ENCODE measurements at regions not wholly inside any gene's neighbourhood (a gene's known extent, or its start where the extent isn't known, plus 50 kb on each side); places are given as distances from the start of the nearest gene placed in this dataset.

DNA sequence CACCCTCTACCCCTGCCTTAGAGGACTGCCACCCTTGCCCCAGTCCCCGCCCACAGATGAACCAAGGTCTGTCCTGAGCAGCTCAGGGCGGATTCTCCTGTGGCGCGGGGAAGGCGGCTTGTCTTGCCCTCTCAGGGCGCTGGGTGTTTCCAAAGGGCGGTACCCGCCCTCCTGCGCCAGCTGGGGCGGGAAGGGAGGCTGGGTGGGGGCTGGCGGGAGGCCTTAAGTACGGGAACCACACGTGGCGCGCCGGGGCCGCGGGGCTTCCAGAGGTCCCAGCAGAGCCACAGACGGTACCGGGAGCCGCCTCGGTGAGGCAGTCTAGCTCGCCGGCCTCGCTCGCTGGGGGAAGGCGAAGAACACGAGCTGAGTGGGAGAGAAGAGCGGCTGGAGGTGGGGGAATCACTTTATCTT is 361.1 kb downstream of the MID1IP1 start:
- POLR2A ChIA-PET, result no interaction called here
- peak overlapping the region; percentile 25 for H3K4me3 Mint-ChIP-seq
- H3K36me3 Mint-ChIP-seq, result no peaks in the 10 kb centered on the region
- ATAC-seq (ENCODE audit: low read depth), result no peak
- peaks cover 2% of the 10 kb centered on the region for H3K4me1 Mint-ChIP-seq
- peaks cover 9% of the 10 kb centered on the region for H3K27me3 Mint-ChIP-seq
- peak; percentile 29 for DNase-seq
- no peak overlapping the region for H3K27ac Mint-ChIP-seq
- H3K9me3 Mint-ChIP-seq, result no peaks in the 10 kb centered on the region

DNA sequence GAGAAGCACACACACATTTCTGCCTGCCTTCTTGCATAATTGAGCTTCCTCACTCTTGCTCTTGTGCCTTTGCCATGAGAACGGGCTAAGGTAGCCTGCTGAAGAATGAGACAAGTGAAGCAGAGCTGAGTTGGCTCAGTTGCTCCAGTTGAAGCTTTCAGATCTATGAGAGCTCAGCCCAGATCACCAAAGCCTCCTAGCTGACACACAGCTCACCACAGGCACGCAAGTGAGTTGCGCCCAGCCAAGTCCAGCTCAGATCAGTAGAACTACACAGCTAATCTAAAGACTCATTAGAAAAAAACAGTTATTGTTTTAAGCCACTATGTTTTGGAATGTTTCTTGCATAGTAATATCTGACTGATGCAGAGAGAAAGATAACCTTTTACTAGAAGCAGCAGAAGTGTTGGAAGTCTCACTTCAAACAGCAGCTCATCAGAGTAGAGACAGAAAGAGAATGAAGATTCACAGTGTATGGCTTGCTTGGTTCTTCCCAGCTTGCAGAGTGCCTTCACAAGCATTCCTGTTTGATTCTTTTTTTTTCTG is 362.4 kb downstream of the MID1IP1 start:
- no peak for DNase-seq
- no peak overlapping the region for H3K4me3 Mint-ChIP-seq

DNA sequence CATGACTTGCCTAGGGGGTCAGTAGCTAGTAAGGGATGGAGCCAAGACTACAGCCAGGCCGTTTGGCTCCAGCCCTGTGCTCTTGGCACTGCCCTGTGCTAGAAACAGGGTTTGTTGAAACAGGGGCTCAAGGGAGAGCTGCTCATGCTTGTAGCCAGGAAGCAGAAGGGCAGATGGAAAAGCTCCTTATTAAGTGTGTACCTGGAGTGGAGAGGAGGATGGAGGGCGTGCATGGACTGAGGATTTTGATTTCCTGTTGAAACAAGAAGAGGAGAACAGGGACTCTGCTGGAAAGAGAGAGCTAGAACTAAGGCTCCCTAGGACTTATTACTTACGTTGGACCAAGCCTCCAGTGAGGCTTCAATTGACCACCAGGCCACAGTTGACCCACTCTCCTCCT is 363.0 kb downstream of the MID1IP1 start:
- Mint-ChIP-seq H3K27ac (no peak overlapping the region), H3K4me3 (no peak overlapping the region), H3K27me3 (peaks cover 9% of the 10 kb centered on the region), H3K9me3 (no peaks in the 10 kb centered on the region), H3K4me1 (peaks cover 7% of the 10 kb centered on the region), H3K36me3 (no peaks in the 10 kb centered on the region)
- DNase-seq, result no peak
- POLR2A ChIA-PET, result no interaction called here
- no peak for ATAC-seq (ENCODE audit: low read depth)

More for the DNA sequence above, 362.4 kb downstream of the MID1IP1 start:
- Mint-ChIP-seq H3K4me1 (peaks cover 7% of the 10 kb centered on the region), H3K9me3 (no peaks in the 10 kb centered on the region), H3K36me3 (no peaks in the 10 kb centered on the region), H3K27ac (no peak overlapping the region), H3K27me3 (peaks cover 9% of the 10 kb centered on the region)
- ATAC-seq (ENCODE audit: low read depth), result no peak
- POLR2A ChIA-PET, result no interaction called here

DNA sequence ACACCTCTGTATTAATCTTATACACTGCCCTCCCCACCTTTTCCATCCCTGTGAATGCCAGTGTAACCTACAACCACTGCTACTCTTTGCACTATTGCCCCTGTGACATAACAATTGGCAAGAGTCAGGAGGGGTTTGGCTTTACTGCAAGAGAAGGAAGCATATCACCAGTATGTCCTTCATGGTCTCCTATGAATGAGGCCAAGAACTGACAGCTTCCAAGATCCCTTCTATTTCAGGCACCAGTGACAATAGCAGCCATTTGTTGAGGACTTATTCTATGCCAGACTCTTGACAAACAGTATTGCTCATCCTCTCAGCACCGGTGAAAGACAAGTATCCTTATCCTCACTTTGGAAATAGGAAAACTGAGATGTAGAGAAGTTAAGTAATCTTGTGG is 363.9 kb downstream of the MID1IP1 start:
- peaks cover 9% of the 10 kb centered on the region for H3K27me3 Mint-ChIP-seq
- no peak for ATAC-seq (ENCODE audit: low read depth)
- POLR2A ChIA-PET, result no interaction called here
- H3K27ac Mint-ChIP-seq, result no peak overlapping the region
- H3K9me3 Mint-ChIP-seq, result no peaks in the 10 kb centered on the region
- no peak for DNase-seq
- H3K4me1 Mint-ChIP-seq, result peaks cover 7% of the 10 kb centered on the region
- no peak overlapping the region for H3K4me3 Mint-ChIP-seq
- H3K36me3 Mint-ChIP-seq, result no peaks in the 10 kb centered on the region

DNA sequence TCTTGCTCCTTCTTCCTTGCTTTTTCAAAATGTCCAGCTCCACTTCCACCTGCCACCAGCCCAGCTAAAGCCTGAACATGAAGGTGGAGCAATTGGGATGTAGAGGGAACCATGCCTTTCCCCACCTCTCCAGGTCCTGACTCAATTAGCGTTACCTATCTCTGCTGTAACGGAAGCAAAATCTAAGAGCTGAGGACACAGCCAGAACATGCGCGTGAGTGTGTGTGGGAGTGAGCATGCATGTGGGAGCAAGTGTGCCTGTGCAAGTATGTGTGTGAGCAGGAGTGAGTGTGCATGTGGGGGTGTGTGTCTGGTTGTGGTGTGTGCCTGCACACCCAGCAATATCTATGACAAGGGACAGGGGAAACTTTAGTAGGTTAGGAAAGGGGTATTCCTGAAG is 364.5 kb downstream of the MID1IP1 start:
- Mint-ChIP-seq H3K4me3 (no peak overlapping the region), H3K36me3 (no peaks in the 10 kb centered on the region), H3K4me1 (peaks cover 7% of the 10 kb centered on the region), H3K9me3 (no peaks in the 10 kb centered on the region), H3K27me3 (peaks cover 9% of the 10 kb centered on the region), H3K27ac (no peak overlapping the region)
- ATAC-seq (ENCODE audit: low read depth) (no peak), DNase-seq (no peak)
- POLR2A ChIA-PET, result no interaction called here

DNA sequence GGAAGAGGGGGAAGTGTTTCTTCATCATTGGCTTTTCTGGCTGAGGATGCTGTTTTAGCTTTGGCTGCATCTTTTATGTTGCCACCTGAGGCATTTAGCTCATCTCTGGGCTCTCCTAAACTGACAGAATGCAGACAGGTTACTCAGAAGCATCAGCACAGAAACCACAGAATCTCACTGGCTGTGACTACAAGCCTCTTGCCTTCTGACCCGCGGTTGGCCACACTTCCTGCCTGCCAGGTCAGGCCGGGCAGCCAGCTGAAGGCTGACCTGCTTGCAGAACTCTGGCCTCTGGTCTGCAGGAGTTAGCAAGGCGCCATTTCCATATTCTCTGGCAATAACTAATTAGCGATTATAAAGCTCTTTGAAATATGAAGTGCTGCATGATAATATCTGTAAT is 366.5 kb downstream of the MID1IP1 start:
- H3K36me3 Mint-ChIP-seq, result no peaks in the 10 kb centered on the region
- H3K4me3 Mint-ChIP-seq, result no peak overlapping the region
- POLR2A ChIA-PET, result no interaction called here
- DNase-seq (no peak), ATAC-seq (ENCODE audit: low read depth) (no peak)
- H3K4me1 Mint-ChIP-seq, result peaks cover 7% of the 10 kb centered on the region
- no peak overlapping the region for H3K27ac Mint-ChIP-seq
- peaks cover 4% of the 10 kb centered on the region for H3K27me3 Mint-ChIP-seq
- no peaks in the 10 kb centered on the region for H3K9me3 Mint-ChIP-seq

DNA sequence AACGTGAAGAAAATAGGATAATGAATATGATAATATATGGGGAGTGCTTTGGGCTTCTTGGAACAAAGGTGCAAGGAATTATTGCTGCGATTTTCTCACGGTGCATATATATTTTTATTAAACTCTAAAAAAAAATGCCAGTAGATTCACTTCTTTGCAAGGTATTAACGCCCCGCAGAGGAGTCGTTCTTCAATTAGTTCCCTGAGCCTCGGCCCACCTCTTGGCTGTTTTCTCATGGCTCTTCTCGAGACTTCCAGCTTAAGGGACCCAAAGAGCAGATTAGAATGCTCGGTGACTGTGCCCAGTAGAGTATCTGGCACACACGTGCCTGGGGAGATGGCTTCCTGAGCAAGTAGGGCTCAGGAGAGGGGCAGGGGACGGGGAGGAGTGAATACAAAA is 367.4 kb downstream of the MID1IP1 start:
- no peak overlapping the region for H3K27ac Mint-ChIP-seq
- ATAC-seq (ENCODE audit: low read depth) (no peak), DNase-seq (no peak)
- H3K9me3 Mint-ChIP-seq, result no peaks in the 10 kb centered on the region
- no peaks in the 10 kb centered on the region for H3K36me3 Mint-ChIP-seq
- no peaks in the 10 kb centered on the region for H3K27me3 Mint-ChIP-seq
- H3K4me3 Mint-ChIP-seq, result no peak overlapping the region
- POLR2A ChIA-PET, result no interaction called here
- peaks cover 6% of the 10 kb centered on the region for H3K4me1 Mint-ChIP-seq

DNA sequence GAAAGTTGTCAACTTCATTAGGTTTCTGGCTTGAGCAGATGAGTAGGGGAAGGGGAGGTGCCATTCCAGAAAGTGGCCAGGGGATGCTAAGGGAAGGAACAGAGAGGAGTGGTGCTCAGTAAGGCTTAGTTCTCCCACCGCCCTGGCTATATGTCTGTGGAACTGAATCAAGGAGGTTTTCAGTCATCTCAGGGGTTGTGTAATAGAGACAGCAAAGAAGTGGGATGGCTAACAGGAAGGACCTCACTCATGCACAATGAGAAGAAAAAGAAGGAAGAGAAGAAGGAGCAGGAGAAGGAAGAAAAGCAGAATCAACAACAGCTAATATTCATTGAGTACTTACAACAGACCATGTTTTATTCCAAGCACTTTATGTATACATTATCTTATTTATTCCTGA is 368.7 kb downstream of the MID1IP1 start:
- peaks cover 8% of the 10 kb centered on the region for H3K4me1 Mint-ChIP-seq
- H3K36me3 Mint-ChIP-seq, result no peaks in the 10 kb centered on the region
- H3K27ac Mint-ChIP-seq, result no peak overlapping the region
- no peak for DNase-seq
- POLR2A ChIA-PET, result no interaction called here
- no peak overlapping the region for H3K4me3 Mint-ChIP-seq
- no peaks in the 10 kb centered on the region for H3K9me3 Mint-ChIP-seq
- no peak for ATAC-seq (ENCODE audit: low read depth)
- H3K27me3 Mint-ChIP-seq, result no peaks in the 10 kb centered on the region

DNA sequence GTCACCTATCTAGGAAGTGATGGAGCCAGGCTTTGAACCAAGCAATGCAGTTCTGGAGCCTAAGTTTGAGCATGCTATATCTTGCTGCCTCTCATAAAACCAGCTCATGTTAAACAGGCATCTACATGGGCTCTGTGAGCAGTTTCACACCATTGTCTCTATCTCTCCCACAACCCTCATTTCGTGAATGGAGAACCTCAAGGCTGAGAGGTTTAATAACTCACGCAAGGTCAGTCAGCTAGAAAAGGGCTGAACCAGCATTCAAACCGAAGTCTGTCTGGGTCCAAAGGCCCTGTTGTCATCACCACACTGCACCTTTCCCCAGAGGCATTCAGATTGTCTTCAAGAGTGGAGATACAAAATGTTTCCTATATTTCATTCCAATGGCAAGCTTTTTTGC is 369.2 kb downstream of the MID1IP1 start:
- Mint-ChIP-seq H3K36me3 (no peaks in the 10 kb centered on the region), H3K27ac (no peak overlapping the region), H3K4me3 (no peak overlapping the region), H3K9me3 (no peaks in the 10 kb centered on the region), H3K4me1 (peaks cover 8% of the 10 kb centered on the region), H3K27me3 (no peaks in the 10 kb centered on the region)
- no peak for DNase-seq
- ATAC-seq (ENCODE audit: low read depth), result no peak
- POLR2A ChIA-PET, result no interaction called here

DNA sequence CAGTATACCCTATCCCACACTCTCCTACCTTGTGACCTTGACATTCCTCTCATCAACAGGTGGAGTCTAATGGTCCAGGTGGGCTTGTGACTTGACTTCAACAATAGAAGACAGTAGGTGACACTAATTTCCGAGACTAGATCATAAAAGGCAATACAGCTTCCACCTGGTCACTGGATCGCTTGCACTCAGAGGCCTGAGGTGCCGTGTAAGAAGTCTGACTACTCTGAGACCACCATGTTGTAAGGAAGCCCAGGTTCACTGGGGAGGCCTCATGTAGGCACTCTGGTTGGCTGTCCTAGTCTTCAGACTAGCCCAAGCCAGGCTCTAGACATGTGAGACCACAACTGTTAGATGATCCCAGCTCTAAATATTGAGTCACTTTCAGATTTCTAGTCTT is 370.4 kb downstream of the MID1IP1 start:
- no peak for DNase-seq
- Mint-ChIP-seq H3K36me3 (no peaks in the 10 kb centered on the region), H3K27me3 (no peaks in the 10 kb centered on the region), H3K4me3 (no peak overlapping the region), H3K27ac (no peak overlapping the region), H3K4me1 (peaks cover 10% of the 10 kb centered on the region), H3K9me3 (no peaks in the 10 kb centered on the region)
- POLR2A ChIA-PET, result no interaction called here
- no peak for ATAC-seq (ENCODE audit: low read depth)

DNA sequence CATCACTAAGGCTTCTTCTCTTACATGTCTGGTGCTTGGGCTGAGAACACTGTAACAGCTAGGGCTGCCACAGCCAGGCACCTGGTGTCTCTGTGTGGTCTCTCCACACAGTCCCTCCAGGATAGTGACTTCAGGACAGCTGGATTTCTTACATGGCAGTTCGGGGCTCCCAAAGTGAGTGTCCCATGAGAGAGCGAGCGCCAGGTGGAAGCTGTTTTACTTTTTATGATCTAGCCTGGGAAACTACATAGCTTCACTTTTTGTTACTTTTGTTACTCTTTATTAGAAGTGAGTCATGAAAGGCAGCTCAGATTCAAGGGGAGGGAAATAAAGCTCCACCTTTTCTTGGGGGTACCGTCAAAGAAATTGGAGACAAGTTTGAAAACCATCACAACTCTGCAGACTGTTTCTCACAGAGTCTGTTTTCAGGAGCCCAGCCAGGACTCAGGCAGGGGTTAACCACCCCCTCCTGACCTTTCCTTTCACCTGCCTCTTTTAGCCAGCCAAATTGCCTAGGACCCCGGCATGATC is 373.0 kb downstream of the MID1IP1 start:
- H3K27me3 Mint-ChIP-seq, result no peaks in the 10 kb centered on the region
- H3K4me1 Mint-ChIP-seq, result peaks cover 6% of the 10 kb centered on the region
- DNase-seq (no peak), ATAC-seq (ENCODE audit: low read depth) (no peak)
- peak overlapping the region; percentile 58 for H3K4me3 Mint-ChIP-seq
- peak overlapping the region; percentile 83 for H3K27ac Mint-ChIP-seq
- no peaks in the 10 kb centered on the region for H3K9me3 Mint-ChIP-seq
- POLR2A ChIA-PET, result interaction anchor here (0.7 to 1.9 kb wide), 2 partner anchors 21 to 371 kb away, joined by 3 to 6 read pairs; no protein-coding TSS in a partner anchor
- H3K36me3 Mint-ChIP-seq, result no peaks in the 10 kb centered on the region

DNA sequence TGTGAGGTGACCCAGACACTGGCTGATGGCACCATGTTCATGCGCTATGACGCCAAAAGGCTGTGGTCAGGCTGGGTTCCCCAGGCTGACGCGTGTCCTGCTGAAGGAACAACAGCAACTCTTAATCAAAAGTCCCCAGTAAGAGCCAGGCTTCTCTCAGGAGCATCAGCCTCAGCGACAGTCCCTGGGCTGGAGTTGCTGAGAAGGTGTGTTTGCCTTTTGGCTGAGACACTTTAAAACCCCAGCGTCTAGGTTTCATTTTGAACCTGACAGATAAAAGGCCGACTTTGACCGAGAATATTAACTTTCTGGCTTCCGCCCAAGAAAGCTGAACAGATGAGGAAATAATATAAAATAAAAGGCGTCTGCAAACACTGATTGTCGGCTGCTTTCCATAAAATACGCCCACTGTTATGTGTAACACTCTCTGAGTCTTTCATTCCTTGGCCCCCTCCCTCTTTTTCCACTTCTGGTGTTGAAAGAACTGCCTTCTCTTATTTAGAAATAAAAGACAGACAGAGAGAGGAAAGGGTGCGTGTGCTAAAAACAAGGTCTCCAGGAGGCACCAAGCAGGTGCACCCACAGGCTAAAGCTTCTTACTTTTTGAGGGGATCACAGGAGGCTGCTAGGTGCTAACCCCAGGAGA is 373.6 kb downstream of the MID1IP1 start:
- H3K9me3 Mint-ChIP-seq, result no peaks in the 10 kb centered on the region
- H3K27me3 Mint-ChIP-seq, result no peaks in the 10 kb centered on the region
- H3K36me3 Mint-ChIP-seq, result no peaks in the 10 kb centered on the region
- peak; percentile 40 for DNase-seq
- POLR2A ChIA-PET, result interaction anchor here (1.9 kb wide), 1 partner anchor 20 kb away, joined by 6 read pairs; no protein-coding TSS in a partner anchor
- peak overlapping the region; percentile 83 for H3K27ac Mint-ChIP-seq
- peaks cover 6% of the 10 kb centered on the region for H3K4me1 Mint-ChIP-seq
- ATAC-seq (ENCODE audit: low read depth), result peak; percentile 75
- peak overlapping the region; percentile 58 for H3K4me3 Mint-ChIP-seq

DNA sequence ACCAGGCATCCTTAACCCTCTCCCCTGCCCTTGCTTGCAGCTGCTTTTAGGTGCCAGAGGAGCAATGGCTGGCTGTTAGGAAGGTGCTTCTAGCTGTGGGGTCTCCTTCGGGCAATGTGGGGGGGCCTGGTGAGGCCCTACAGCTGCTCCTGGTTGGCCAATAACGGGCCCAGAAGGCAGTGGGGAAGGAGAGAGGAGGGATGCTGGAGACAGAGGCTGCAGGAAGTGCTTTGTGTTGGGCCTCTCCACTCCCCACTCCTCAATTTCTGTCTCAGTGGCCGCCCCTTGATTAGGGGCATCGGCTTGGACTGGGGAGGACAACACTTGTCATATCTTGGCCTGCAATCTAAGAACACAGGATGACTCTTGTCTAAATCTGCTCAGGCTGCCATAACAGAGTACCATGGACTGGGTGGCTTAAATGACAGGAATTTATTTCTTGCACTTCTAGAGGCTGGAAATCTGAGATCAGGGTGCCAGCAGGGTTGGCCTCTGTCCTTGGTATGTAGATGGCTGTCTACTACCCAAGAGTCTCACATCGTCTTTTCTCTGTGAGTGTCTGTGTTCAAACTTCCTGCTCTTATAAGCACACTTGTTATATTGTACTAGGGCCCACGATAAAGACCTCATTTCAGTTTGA is 374.3 kb downstream of the MID1IP1 start:
- ATAC-seq (ENCODE audit: low read depth), result peak; percentile 22
- Mint-ChIP-seq H3K9me3 (no peaks in the 10 kb centered on the region), H3K4me3 (peak overlapping the region; percentile 58), H3K36me3 (no peaks in the 10 kb centered on the region), H3K4me1 (peaks cover 6% of the 10 kb centered on the region), H3K27ac (peak overlapping the region; percentile 83), H3K27me3 (no peaks in the 10 kb centered on the region)
- POLR2A ChIA-PET, result interaction anchor here (1.9 kb wide), 1 partner anchor 20 kb away, joined by 6 read pairs; no protein-coding TSS in a partner anchor
- no peak for DNase-seq

DNA sequence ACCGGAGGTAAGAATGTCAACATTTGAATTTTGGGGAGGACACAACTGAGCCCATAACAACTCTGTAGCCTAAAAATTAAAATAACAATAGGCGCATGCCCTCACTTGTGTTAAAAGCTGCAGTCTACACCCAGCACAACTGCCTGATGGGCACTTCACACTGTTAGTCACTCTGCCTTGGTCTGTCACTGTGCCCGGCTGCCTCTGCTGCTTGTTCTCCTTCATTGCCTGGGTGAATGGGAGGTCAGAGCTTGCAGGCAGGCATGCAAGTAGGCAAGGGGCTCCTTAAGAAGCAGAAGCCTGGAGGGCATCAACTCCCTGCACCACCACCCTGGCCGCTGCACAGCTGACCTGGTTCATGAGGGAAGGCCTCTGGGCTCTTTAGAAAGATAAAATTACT is 374.8 kb downstream of the MID1IP1 start:
- no peaks in the 10 kb centered on the region for H3K9me3 Mint-ChIP-seq
- ATAC-seq (ENCODE audit: low read depth) (no peak), DNase-seq (no peak)
- H3K4me1 Mint-ChIP-seq, result peaks cover 6% of the 10 kb centered on the region
- H3K36me3 Mint-ChIP-seq, result no peaks in the 10 kb centered on the region
- H3K4me3 Mint-ChIP-seq, result no peak overlapping the region
- POLR2A ChIA-PET, result no interaction called here
- H3K27ac Mint-ChIP-seq, result no peak overlapping the region
- no peaks in the 10 kb centered on the region for H3K27me3 Mint-ChIP-seq
